ENCODE measurements at regions not wholly inside any gene's neighbourhood (a gene's known extent, or its start where the extent isn't known, plus 50 kb on each side); places are given as distances from the start of the nearest gene placed in this dataset.

GRCh38 chr9:25418974-25419373, 259.3 kb downstream of the TUSC1 start:
- TF ChIP-seq REST (IDR thresholded peaks at IDR 0.05; ENCODE audit: low read depth) (no peak), CEBPB (IDR thresholded peaks at IDR 0.05) (no peak), EP300 (IDR thresholded peaks at IDR 0.05; ENCODE audit: borderline replicate concordance) (no peak), YY1 (IDR thresholded peaks at IDR 0.05; ENCODE audit: low read depth) (no peak), FOXM1 (IDR thresholded peaks at IDR 0.05; ENCODE audit: borderline replicate concordance, low read depth) (no peak), RAD21 (IDR thresholded peaks at IDR 0.05; ENCODE audit: low read depth) (no peak), TAF1 (IDR thresholded peaks at IDR 0.05; ENCODE audit: low read depth) (no peak)
- TF ChIP-seq, protein P1, sequence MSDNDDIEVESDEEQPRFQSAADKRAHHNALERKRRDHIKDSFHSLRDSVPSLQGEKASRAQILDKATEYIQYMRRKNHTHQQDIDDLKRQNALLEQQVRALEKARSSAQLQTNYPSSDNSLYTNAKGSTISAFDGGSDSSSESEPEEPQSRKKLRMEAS (IDR thresholded peaks at IDR 0.05): no peak
- TF ChIP-seq, protein P2, sequence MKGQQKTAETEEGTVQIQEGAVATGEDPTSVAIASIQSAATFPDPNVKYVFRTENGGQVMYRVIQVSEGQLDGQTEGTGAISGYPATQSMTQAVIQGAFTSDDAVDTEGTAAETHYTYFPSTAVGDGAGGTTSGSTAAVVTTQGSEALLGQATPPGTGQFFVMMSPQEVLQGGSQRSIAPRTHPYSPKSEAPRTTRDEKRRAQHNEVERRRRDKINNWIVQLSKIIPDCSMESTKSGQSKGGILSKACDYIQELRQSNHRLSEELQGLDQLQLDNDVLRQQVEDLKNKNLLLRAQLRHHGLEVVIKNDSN (IDR thresholded peaks at IDR 0.05): no peak
